HEK293T (cell line): ENCODE measurements at regions not wholly inside any gene's neighbourhood (a gene's known extent, or its start where the extent isn't known, plus 50 kb on each side); places are given as distances from the start of the nearest gene placed in this dataset.

ENCODE experiments used
- FOXM1 ChIP-seq: fragments of 450-650 bp; IDR thresholded peaks from 2 replicates; pipeline ENCODE4 v1.6.1; 2017; ENCODE audit warnings: mild to moderate bottlenecking, borderline replicate concordance
- SUZ12 ChIP-seq: fragments of 450-650 bp; IDR thresholded peaks from 2 replicates; pipeline ENCODE4 v1.6.1; 2016; ENCODE audit warnings: mild to moderate bottlenecking
- TARDBP ChIP-seq: fragments of 450-650 bp; IDR thresholded peaks from 2 replicates; pipeline ENCODE4 v1.6.1; 2016
- ZNF384 ChIP-seq: fragments of 450-650 bp; IDR thresholded peaks from 2 replicates; pipeline ENCODE4 v1.6.1; 2016

- TF ChIP-seq FOXM1: no peak
- TF ChIP-seq TARDBP: no peak
- no peak for TF ChIP-seq SUZ12
- no peak for TF ChIP-seq ZNF384
Observed at GRCh38 chr5:125837866-125838265, 585.3 kb upstream of the GRAMD2B start.
